ENCODE measurements at regions not wholly inside any gene's neighbourhood (a gene's known extent, or its start where the extent isn't known, plus 50 kb on each side); places are given as distances from the start of the nearest gene placed in this dataset.

GRCh38 chr6:99189823-99190721 lies 159.4 kb downstream of the FAXC start:
- no peaks in the 10 kb centered on the region for H3K36me3 Mint-ChIP-seq (ENCODE audit: insufficient read depth, unreplicated experiment)
- no peak overlapping the region for H3K4me3 Mint-ChIP-seq (ENCODE audit: unreplicated experiment)
- no peaks in the 10 kb centered on the region for H3K27me3 Mint-ChIP-seq (ENCODE audit: insufficient read depth, unreplicated experiment)
- ChIA-PET POLR2A (no interaction called here), CTCF (no interaction called here)
- no peak overlapping the region for H3K27ac Mint-ChIP-seq (ENCODE audit: low read depth, unreplicated experiment)
- no peak for TF ChIP-seq CTCF (IDR thresholded peaks at IDR 0.05; ENCODE audit: unreplicated experiment)
- intact Hi-C loops (cut with micrococcal nuclease), result no loop called here
- H3K9me3 Mint-ChIP-seq (ENCODE audit: unreplicated experiment), result no peaks in the 10 kb centered on the region
- no peaks in the 10 kb centered on the region for H3K4me1 Mint-ChIP-seq (ENCODE audit: insufficient read depth, unreplicated experiment)
- no TSS peak for BruUV-seq (replicated peaks)
- DNase-seq (ENCODE audit: unreplicated experiment), result no peak

- CTCF ChIA-PET, result no interaction called here
- no peak overlapping the region for H3K4me3 Mint-ChIP-seq (ENCODE audit: unreplicated experiment)
- no peaks in the 10 kb centered on the region for H3K36me3 Mint-ChIP-seq (ENCODE audit: insufficient read depth, unreplicated experiment)
- DNase-seq (ENCODE audit: unreplicated experiment), result no peak
- TF ChIP-seq CTCF (IDR thresholded peaks at IDR 0.05; ENCODE audit: unreplicated experiment), result no peak
- POLR2A ChIA-PET, result no interaction called here
- intact Hi-C loops (cut with micrococcal nuclease), result no loop called here
- no TSS peak for BruUV-seq (replicated peaks)
- no peaks in the 10 kb centered on the region for H3K9me3 Mint-ChIP-seq (ENCODE audit: unreplicated experiment)
- no peaks in the 10 kb centered on the region for H3K4me1 Mint-ChIP-seq (ENCODE audit: insufficient read depth, unreplicated experiment)
- no peaks in the 10 kb centered on the region for H3K27me3 Mint-ChIP-seq (ENCODE audit: insufficient read depth, unreplicated experiment)
- no peak overlapping the region for H3K27ac Mint-ChIP-seq (ENCODE audit: low read depth, unreplicated experiment)
Measured at GRCh38 chr6:99187429-99187828, 162.0 kb downstream of the FAXC start.

- intact Hi-C loops (cut with micrococcal nuclease), result no loop called here
- TF ChIP-seq CTCF (IDR thresholded peaks at IDR 0.05; ENCODE audit: unreplicated experiment), result no peak
- Mint-ChIP-seq H3K36me3 (ENCODE audit: insufficient read depth, unreplicated experiment) (no peaks in the 10 kb centered on the region), H3K4me3 (ENCODE audit: unreplicated experiment) (no peak overlapping the region), H3K27ac (ENCODE audit: low read depth, unreplicated experiment) (no peak overlapping the region), H3K27me3 (ENCODE audit: insufficient read depth, unreplicated experiment) (no peaks in the 10 kb centered on the region), H3K4me1 (ENCODE audit: insufficient read depth, unreplicated experiment) (no peaks in the 10 kb centered on the region), H3K9me3 (ENCODE audit: unreplicated experiment) (peaks cover 5% of the 10 kb centered on the region)
- POLR2A ChIA-PET, result no interaction called here
- BruUV-seq (replicated peaks), result no TSS peak
- CTCF ChIA-PET, result interaction anchor here (0.6 to 0.8 kb wide), 2 partner anchors 55 to 804 kb away, joined by 3 read pairs; no protein-coding TSS in a partner anchor
- no peak for DNase-seq (ENCODE audit: unreplicated experiment)
Measured at GRCh38 chr6:99186417-99186816, 163.1 kb downstream of the FAXC start.

- POLR2A ChIA-PET, result no interaction called here
- Mint-ChIP-seq H3K27ac (ENCODE audit: low read depth, unreplicated experiment) (no peak overlapping the region), H3K9me3 (ENCODE audit: unreplicated experiment) (peaks cover 13% of the 10 kb centered on the region), H3K27me3 (ENCODE audit: insufficient read depth, unreplicated experiment) (no peaks in the 10 kb centered on the region), H3K4me1 (ENCODE audit: insufficient read depth, unreplicated experiment) (no peaks in the 10 kb centered on the region), H3K36me3 (ENCODE audit: insufficient read depth, unreplicated experiment) (no peaks in the 10 kb centered on the region), H3K4me3 (ENCODE audit: unreplicated experiment) (no peak overlapping the region)
- BruUV-seq (replicated peaks), result no TSS peak
- DNase-seq (ENCODE audit: unreplicated experiment), result no peak
- CTCF ChIA-PET, result interaction anchor here (0.6 kb wide), 1 partner anchor 17 kb away, joined by 3 read pairs; no protein-coding TSS in a partner anchor
- intact Hi-C loops (cut with micrococcal nuclease), result no loop called here
- no peak for TF ChIP-seq CTCF (IDR thresholded peaks at IDR 0.05; ENCODE audit: unreplicated experiment)
Measured at GRCh38 chr6:99185525-99185924, 163.9 kb downstream of the FAXC start.

Measured in MCF 10A (cell line).